Middle frontal gyrus (tissue), 1 donor: ENCODE measurements at regions not wholly inside any gene's neighbourhood (a gene's known extent, or its start where the extent isn't known, plus 50 kb on each side); places are given as distances from the start of the nearest gene placed in this dataset.
"Not testable (repeated sequence)": the region's sequence is repeated elsewhere in the genome, so short reads cannot be mapped to it uniquely, and the experiment has no call there.

Experiments used
- DNase-seq: peaks from one replicate; pipeline ENCODE4 v3.0.0-alpha.2; 2015; ENCODE audit warnings: low spot score; ENCODE audit errors: extremely low spot score

DNA sequence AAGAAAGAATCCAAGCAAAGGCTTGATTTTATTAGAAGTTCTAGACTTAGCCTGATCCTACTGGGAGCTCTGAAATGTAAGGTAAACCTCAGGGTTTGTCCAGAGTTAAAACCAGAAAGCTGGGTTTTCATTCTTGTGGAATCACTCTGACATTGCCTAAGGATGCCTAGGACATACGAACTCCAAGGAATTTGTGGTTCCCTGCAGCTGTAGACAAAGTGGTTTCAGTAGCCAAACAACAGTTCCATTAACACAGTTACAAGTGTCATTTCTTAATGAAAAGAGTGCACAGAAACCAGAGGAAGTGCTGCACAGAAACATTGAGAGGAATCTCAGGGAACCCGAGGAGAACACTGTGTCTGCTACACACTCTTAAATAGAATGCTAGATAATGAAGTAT, 221.4 kb upstream of the ST6GAL2 start:
- no peak for DNase-seq

DNA sequence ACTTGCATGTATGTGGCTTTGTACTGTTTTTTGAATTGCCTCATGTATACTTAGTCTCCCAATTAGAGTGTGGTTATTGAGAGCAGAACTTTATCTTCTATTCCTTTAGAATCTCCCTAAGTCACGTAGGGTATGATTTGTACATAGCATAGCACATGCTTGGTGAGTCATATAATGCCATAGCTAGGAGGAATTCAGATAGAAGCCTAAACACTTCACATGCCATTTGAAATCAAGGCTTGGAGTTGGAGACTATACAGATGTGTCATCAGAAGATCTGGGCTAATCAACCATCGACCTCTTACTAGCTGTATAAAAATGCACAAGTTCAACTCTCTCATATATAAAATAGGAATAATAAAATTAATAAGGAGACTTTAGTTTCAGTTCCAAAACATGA, 222.6 kb upstream of the ST6GAL2 start:
- DNase-seq = no peak

DNA sequence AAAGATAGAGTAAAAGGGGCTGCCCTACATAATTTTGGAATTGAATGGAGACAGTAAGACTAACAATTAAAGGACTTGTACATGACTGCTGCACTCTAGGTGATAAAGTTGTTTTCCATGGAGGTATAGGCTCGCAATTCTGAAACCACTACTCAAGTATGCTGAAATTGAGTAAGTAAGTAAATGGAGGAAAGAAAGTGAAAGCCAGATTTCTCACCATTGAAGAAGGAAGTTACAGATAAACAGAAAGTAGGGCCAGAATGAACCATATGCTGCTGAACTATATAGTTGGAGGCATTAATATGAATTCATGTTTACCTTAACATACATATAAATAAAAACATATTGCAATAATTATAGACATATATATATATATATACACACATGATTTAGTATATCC, 225.7 kb upstream of the ST6GAL2 start:
- no peak for DNase-seq

DNA sequence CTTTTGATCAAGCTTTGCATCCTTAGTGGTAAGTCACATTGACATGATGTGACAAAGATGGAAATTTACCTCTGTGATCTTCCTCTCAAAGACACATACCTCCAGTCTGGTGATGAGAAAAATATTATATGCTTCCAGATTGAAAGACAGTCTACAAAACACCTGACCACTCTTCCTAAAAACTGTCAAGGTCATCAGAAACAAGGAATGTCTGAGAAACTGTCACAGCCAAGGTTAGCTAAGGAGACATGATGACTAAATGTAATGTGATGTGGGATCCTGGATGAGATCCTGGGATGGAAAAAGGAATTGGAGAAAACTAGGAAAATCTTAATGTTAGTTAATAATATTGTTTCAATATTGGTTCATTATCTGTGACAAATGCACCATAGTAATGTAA, 226.6 kb upstream of the ST6GAL2 start:
- no peak for DNase-seq

DNA sequence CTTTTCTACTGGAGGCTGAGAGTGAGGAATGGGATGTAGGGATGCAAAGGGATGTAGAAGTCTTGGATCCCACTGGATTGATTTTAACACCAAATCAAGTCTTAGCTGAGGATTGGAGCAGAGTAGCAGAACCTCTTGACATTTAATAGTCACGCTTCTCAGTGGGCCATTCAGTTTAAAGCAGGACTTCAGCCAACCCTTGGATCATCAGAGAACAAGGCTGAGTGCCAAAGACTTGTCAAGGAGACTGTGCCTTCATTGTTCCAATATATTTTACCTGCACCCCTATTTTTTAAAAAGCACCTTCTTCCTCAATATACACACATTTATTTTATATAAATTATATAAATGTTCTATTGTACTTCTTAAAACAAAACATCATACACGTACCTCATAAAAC, 242.4 kb upstream of the ST6GAL2 start:
- no peak for DNase-seq

DNA sequence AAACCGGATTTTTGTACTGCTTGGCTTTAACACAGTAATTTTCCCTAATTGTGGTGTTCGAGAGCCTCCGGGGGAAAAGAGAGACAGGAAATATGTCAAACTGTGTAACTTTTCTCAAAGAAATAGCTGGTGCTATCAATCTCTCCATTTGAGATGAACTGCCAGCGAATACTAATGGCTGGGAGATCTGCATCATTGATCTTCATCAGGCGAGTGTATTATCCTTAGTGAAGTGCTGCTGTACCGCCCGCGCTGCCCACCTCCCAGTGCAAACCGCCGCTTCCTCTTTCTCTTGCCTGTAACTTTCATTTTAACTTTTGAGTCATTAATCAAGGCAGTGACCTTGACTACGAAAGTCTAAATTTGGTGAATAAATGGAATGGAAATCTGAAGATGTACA, 246.1 kb upstream of the ST6GAL2 start:
- DNase-seq = no peak

DNA sequence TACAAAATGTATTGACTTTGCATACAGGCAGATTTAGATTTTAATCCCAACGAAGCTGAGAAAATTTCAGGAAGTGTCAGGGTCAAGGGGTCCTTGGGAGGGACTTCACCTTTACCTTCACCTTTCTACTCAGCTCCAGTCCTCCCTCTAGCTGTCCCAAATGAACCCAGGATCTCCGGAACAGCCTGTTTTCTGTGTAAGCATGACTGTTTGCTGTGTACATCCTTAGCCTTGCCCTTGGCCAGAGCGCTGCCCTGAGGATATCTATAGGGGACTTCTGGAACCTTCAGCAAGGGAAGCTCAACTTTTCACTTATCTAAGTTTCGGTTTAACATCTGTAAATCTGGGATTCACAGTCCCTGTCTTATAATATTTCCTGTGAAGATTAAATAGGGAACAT, 246.8 kb upstream of the ST6GAL2 start:
- DNase-seq = no peak

DNA sequence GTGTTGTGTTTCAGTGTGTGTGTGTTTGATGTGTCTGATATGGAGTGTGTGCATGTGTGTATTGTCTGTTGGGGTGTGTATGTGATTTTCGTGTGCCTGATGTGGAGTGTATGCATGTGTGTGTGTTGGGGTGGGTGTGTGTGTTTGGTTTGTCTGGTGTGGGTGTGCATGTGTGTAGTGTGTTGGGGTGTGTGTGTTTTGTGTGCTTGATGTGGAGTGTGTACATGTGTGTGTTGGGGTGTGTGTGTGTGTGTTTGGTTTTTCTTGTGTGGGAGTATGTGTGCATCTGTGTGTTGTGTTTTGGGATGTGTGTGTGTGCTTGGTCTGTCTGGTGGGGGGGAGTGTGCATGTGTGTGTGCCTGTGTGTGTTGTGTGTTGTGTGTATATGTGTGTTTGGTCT, 247.4 kb upstream of the ST6GAL2 start:
- DNase-seq = no peak

DNA sequence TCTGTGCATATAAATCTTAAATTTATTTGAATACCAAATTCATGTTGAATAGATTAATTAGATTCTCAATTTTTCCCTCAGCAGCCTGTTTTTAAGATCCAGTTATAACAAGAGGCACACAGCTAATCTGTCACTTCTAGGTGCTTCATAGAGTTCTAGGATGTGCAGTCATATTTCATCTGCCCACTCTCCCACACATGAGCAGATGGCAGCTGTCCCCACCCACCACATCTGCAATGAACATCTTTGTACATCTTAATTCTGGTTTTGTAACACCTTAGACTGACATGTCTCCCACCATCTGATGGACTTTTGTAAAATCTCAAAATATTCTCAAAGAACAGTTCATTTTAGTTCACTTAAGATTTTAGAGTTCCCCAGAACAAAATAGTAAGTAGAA, 250.8 kb upstream of the ST6GAL2 start:
- no peak for DNase-seq

DNA sequence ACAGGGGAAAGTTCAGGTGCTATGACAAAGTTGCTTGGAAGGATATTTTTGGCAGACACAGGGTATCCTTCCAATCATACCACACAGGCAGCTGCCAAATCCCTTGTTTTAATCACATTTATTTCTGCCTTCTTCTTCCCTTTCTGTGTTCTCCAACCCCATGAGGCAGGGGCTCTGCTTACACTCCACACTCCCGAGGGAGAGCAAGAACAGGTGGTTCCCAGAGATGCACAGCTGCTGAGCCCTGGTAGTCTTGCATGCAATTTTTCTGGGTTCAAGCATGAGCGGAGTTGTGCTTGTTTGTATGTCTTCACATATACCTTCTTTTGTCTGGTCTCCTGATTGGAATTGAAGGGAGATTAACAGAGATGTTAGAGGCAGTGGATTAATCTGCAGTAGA, 251.7 kb upstream of the ST6GAL2 start:
- no peak for DNase-seq

DNA sequence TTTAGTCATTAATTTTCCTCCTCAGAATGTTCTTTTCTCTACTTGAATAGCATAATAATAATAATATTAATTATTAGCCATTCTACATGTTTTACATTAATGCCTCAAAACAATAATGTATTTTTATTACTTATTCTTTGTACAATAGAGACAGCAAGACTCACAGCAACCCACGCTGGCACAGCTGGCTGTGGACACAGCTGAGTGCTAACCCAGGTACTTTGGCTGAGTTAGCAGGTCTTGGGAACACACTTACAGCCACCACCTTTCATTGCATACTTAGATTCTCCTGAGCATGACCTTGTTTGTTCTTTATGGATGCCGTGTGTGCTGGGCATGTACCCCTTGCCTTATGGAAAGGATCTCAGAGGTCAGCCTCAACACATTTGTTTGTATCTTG, 260.2 kb upstream of the ST6GAL2 start:
- no peak for DNase-seq

DNA sequence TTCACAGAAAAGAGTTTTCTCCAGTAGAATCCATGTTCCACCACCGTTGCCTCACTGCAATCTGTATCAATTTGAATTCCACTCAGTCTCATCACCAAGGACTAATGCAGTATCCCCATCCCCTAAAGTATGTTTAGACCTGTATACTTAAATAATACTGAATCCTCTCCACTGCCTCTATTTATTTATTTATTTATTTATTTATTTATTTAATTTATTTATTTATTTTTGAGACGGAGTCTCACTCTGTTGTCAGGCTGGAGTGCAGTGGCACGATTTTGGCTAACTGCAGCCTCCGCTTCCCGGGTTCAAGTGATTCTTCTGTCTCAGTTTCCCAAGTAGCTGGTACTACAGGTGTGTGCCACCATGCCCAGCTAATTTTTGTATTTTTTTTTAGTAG, 260.7 kb upstream of the ST6GAL2 start:
- not testable (repeated sequence) for DNase-seq

DNA sequence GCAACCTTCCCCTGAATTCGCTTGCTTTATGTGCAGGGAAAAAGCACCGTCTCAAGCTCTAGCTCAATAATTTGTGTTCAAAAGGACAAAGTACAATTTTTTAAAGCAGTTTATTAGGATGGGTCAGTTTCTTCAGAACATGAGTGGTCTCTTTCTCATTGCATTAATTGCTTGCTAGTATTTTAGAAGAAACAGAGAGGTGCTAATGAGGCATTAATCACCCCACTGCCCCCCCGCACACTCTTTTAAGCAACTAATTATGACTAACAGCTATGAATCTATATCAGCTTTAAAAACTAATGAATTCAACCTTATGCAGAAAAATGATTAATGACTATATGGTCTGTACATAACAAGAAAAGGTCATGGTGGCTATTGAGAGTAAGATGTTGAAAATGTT, 262.1 kb upstream of the ST6GAL2 start:
- no peak for DNase-seq

DNA sequence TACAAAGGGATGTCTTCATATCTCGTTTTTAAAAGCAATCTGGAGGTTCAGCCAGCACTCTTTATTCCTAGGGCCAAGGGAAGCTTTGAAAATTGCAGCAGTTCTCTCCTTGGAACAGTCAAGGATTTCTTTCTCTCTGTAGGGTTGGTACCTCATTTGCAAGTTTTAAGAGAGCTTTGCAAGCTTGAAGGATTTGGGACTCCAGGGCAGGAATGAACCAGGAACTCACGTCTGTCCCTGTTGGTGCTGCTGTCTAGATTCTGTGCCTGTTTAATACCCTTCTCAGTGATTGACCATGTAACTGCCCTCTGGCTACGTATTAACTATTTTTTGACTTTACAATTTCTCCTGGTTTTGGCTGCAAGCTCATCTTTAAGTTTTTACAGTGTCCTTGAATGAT, 262.5 kb upstream of the ST6GAL2 start:
- DNase-seq = no peak

DNA sequence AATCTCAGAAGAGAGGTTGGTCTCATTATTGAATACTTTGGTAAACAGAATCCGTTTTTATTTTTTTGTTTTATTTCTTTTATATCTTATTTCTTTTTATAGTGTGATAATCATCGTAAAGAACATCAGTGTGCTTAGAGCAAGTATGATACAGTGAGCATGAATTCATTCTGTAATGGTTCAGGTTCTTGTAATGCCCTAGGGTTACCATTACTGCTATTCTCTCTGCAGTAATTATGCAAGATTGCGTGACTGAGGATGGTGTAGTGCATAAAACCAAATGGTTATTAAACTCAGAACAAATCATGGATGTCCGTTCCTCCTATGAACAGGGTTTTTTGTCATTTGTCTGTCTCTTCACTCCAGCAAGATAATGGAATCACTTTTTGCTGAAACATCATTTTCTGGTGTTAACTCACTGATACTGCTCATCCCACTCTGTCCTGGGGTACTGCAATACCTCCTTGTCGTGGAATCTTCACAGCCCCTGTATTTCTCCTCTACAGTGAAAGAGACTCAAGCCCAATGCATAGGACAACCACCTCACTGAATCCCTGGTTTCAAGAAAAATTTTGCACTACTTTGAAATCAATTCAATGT, 274.8 kb upstream of the ST6GAL2 start:
- DNase-seq = no peak

DNA sequence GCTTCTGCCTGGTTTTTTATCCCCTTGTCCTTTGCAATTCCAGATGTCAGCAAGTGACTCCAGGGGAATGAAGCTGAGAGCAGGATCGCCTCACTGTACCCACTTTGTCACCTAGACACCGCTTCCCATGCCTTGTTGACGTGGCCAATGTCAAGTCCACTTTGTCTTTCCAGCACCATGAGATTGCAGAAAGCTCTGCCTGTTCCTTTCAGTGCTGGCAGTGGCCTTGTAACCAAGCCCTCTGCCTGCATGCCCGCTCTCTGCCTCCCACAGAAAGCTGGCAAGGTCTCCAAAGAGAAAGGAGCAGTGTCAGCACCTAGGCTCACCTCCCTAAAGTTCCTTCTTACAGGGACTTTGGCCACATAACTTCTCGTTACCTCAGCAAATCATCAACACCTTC, 282.2 kb upstream of the ST6GAL2 start:
- no peak for DNase-seq

DNA sequence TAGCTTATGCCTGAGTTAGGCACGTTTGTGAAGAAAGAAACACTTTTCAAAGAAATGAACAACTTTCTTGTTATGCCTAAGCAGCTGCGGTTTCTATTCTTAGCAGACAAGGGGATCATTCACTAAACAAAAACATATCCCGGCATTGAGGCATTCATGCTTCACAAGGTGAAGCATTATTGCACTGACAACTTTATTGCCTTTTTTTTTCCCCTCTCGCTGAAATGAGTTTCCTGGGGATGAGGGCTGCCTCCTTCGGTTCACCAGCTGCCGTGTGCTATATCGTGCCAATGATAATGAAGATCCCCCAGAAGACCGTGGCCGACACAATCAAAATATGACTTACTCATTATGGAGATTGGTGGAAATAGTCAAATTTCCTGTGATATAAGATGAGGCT, 288.2 kb upstream of the ST6GAL2 start:
- DNase-seq = no peak

DNA sequence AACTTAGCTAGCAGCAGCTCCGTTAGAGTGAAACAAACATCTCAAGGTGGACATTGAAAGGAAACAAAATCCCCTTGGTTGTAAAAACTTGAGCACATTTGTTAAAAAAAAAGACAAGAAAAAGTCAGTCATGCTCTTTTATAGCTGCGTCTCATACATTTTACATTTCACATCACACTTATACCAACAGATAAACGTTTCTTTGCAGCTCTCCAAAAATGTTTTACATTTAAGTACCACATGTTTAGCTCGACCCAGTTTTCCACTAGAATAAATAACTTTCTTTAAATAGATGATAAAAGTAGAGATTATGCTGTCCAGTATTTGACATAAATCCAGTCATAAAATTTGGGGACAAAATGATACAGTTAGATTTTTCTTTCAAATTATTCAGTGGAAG, 297.0 kb upstream of the ST6GAL2 start:
- DNase-seq = no peak

DNA sequence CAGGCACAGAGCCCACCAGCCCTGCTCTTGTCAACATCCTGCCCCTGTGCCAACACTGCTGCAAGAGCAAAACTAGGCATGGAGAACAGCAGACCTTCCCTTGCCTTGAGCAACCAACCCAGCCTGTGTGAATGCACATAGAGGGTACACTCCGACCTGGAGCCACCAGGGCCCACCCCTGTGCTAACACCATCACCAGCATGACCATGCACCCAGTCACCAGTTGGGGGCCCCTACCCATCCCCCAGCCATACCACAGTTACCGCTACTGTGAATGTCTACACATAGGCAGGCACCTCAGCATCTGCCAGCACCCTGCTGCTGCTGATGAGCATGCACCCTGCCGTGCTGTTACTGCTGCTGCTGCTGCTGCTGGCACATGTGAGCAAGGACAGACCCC, 301.9 kb upstream of the ST6GAL2 start:
- DNase-seq = no peak

DNA sequence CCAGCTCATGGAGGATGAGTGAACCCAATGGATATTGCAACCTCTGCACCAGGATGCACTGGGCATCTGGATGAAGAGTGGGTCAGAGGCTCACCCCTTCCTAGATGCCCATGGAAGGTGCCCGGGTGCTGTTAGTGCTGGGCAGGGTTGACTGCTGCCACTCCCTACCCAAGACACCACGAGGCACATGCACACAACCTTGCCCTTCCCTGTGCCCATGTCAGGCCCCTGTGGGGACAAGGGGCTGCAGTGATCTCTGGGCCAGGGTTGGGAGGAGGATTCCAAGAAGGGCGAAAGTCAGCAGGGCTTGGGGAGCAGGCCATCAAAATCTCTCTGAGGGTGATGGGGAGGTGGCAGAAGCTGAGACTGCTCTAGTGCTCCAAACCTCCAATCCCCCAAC, 309.7 kb upstream of the ST6GAL2 start:
- DNase-seq = no peak

DNA sequence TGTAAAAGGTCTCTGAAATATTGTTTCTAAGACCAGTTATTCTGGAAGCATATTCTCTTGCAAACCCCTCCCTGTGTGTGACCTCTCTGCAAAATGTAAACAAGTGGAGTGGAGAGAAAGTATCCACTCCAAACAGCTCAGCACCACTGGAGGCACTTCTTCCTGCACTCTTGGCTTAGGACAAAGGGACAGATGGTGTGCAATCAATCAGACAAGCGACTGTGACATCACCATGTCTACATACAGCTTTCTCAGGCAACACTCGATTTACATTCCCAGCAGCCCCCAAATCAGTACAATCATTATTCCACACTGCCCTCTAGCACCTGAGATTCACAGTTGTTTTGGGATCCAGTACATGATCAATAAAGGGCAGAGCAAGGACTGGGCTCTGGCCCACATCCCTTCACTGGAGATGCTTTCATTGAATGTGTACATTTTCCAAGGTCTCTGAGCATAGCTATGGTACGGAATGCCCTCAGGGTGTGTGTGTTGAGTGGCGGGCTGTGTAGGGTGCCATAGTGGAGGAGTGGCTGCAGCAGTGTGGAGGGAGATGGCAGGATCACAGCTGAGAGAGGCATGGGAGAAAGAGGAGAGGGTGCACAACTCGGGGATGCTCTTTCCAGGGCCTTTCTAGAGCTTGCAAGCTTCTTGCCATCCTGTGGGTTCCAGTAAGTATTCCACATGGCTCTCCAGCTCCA, 311.8 kb upstream of the ST6GAL2 start:
- DNase-seq = no peak

DNA sequence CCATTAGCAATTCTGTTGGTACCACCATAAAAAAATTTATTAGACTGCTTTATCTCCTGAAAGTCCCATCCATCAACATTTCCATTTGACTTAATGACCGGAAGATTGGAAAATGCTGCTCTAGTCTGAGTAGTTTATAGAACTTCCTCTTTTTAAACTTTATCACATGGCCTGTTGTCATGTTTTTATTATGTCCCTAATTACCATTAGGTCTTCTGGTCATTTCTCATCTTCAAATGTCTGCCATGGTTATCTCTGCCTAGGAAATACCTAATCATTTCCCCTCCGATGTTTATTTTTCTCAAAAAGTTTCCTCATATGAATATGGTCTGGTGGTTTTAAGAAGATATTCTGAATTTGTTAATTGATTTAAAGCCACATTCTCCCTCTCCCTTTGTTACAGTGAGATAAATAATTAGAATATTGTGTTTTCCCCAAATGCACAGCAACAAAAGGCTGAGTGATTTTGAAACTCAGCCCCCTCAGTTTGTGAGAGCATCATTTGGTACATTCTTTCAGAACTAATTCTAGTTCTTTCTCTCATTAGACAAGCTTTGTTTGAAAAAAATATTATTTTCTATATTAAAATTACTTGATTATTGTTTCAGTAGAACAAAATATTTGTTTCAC, 317.1 kb upstream of the ST6GAL2 start:
- DNase-seq = no peak
